ENCODE measurements at regions not wholly inside any gene's neighbourhood (a gene's known extent, or its start where the extent isn't known, plus 50 kb on each side); places are given as distances from the start of the nearest gene placed in this dataset.

GRCh38 chr3:106176734-106177133, 307.9 kb upstream of the CBLB start:
- no peak for TF ChIP-seq CTCF (IDR thresholded peaks at IDR 0.05; ENCODE audit: low read depth, low read length)
- TF ChIP-seq EZH2phosphoT487 (IDR thresholded peaks at IDR 0.05; ENCODE audit: low read depth) = no peak
